ENCODE measurements at regions not wholly inside any gene's neighbourhood (a gene's known extent, or its start where the extent isn't known, plus 50 kb on each side); places are given as distances from the start of the nearest gene placed in this dataset.

GRCh38 chr7:70884440-70884764, 247.5 kb upstream of the GALNT17 start:
- no peak for TF ChIP-seq CTCF (IDR thresholded peaks at IDR 0.05)
- no peak for TF ChIP-seq POLR2A (IDR thresholded peaks at IDR 0.05)

All from vagina (tissue), 2 donors.